ENCODE measurements at regions not wholly inside any gene's neighbourhood (a gene's known extent, or its start where the extent isn't known, plus 50 kb on each side); places are given as distances from the start of the nearest gene placed in this dataset.

- H3K9me3 ChIP-seq (ENCODE audit: control insufficient read depth, insufficient read depth, low read length), result no peaks in the 10 kb centered on the region
- H2BK5ac ChIP-seq (ENCODE audit: low read depth, low read length, poor library complexity, severe bottlenecking), result peak overlapping the region; percentile 95
- no peaks in the 10 kb centered on the region for H3K36me3 ChIP-seq (ENCODE audit: control insufficient read depth, insufficient read depth, low read length)
- peak overlapping the region; percentile 87 for H3K23ac ChIP-seq (ENCODE audit: low read depth, low read length)
- DNase-seq (peak; percentile 70), ATAC-seq (ENCODE audit: low read depth) (peak; percentile 24; the same call in 1 of the 2 replicates)
- no peak overlapping the region for H3K9ac ChIP-seq (ENCODE audit: low read depth, low read length)
- H2AFZ ChIP-seq (replicated peaks; ENCODE audit: low read length, poor library complexity), result peak overlapping the region; percentile 71
- H3K9me1 ChIP-seq (ENCODE audit: insufficient read depth, low read length), result peaks cover 10% of the 10 kb centered on the region
- H3K14ac ChIP-seq (replicated peaks; ENCODE audit: low read depth, low read length), result peak overlapping the region; percentile 91
- peak overlapping the region; percentile 99 for H2BK120ac ChIP-seq (ENCODE audit: low read depth, low read length)
- H3K4me3 ChIP-seq (ENCODE audit: insufficient read depth, low read depth, low read length), result no peak overlapping the region
- peak overlapping the region; percentile 98 for H2BK20ac ChIP-seq (ENCODE audit: low read depth, low read length)
- H4K91ac ChIP-seq (ENCODE audit: insufficient read depth, low read depth, low read length), result peak overlapping the region; percentile 97
- dilution Hi-C loops (cut with HindIII; ENCODE audit: low sequenced_read_pairs, unreplicated experiment), result no loop called here
- no TSS peak for BruUV-seq (replicated peaks)
- H3K56ac ChIP-seq (ENCODE audit: extremely low read depth, insufficient read depth, low read length), result peak overlapping the region; percentile 95; the same call in 1 of the 2 replicates
- intact Hi-C loops (cut with micrococcal nuclease), result loop anchor here (5.0 to 10.0 kb wide), 3 partner anchors 169 to 608 kb away; no protein-coding TSS in a partner anchor
- H3K4ac ChIP-seq (ENCODE audit: low read depth, low read length), result peak overlapping the region; percentile 97
- no peaks in the 10 kb centered on the region for H4K20me1 ChIP-seq (ENCODE audit: insufficient read depth, low read length)
- H3K4me1 ChIP-seq (ENCODE audit: control insufficient read depth, insufficient read depth, low read length), result peaks cover 23% of the 10 kb centered on the region
- in situ Hi-C loops (cut with MboI; ENCODE audit: low sequenced_read_pairs), result no loop called here
- peak overlapping the region; percentile 97 for H4K5ac ChIP-seq (ENCODE audit: low read depth, low read length)
- peak overlapping the region; percentile 97 for H2AK5ac ChIP-seq (ENCODE audit: low read depth, low read length)
- ChIA-PET CTCF (interaction anchor here (0.9 kb wide), 1 partner anchor 224 kb away, joined by 3 read pairs; no protein-coding TSS in a partner anchor), POLR2A (ENCODE audit: unreplicated experiment) (no interaction called here)
- peak overlapping the region; percentile 66 for H3K27ac ChIP-seq (ENCODE audit: insufficient read depth, low read length)
- peak overlapping the region; percentile 89 to 94 for H4K8ac ChIP-seq (ENCODE audit: low read depth in 2 of 2, low read length in 2 of 2)
- H3K4me2 ChIP-seq (ENCODE audit: low read depth, low read length), result peak overlapping the region; percentile 11; the same call in 1 of the 2 replicates
- H3K79me1 ChIP-seq (ENCODE audit: low read depth in 1 of 2, low read length in 2 of 2), result no peaks in the 10 kb centered on the region
- H2BK15ac ChIP-seq (ENCODE audit: low read depth, low read length), result peak overlapping the region; percentile 91
- H3K18ac ChIP-seq (ENCODE audit: low read depth, low read length), result peak overlapping the region; percentile 99
- no peak overlapping the region for H2AK9ac ChIP-seq (replicated peaks; ENCODE audit: low read depth, low read length, poor library complexity)
- no peaks in the 10 kb centered on the region for H3K27me3 ChIP-seq (ENCODE audit: control insufficient read depth, insufficient read depth, low read length)
- 19% methylated on average over 5 of the region's 11 CpGs; no CpG with 5 or more reads in 1 of the 2 experiments for WGBS, 2 experiments (ENCODE audit: extremely low coverage in 2 of 2, insufficient read length in 1 of 2)
- TF ChIP-seq MAFK (IDR thresholded peaks at IDR 0.05; ENCODE audit: low read depth, low read length) (no peak), POLR2A (IDR thresholded peaks at IDR 0.05; ENCODE audit: low read depth, low read length) (no peak), ELK1 (IDR thresholded peaks at IDR 0.05; ENCODE audit: borderline replicate concordance, low read depth, low read length) (no peak), RFX5 (IDR thresholded peaks at IDR 0.05; ENCODE audit: low read depth, low read length) (no peak), SMC3 (IDR thresholded peaks at IDR 0.05; ENCODE audit: low read depth, low read length) (no peak), CTCF (conservative IDR thresholded peaks at IDR 0.05; ENCODE audit: low read depth, low read length) (no peak), CHD1 (IDR thresholded peaks at IDR 0.05; ENCODE audit: low read depth, low read length) (no peak), MXI1 (IDR thresholded peaks at IDR 0.05; ENCODE audit: borderline replicate concordance, low read depth, low read length) (no peak), MAZ (IDR thresholded peaks at IDR 0.05; ENCODE audit: borderline replicate concordance, low read depth, low read length) (no peak), BHLHE40 (IDR thresholded peaks at IDR 0.05; ENCODE audit: low read depth, low read length) (peak; percentile 67), FOS (IDR thresholded peaks at IDR 0.05; ENCODE audit: low read depth, low read length) (no peak), CEBPB (IDR thresholded peaks at IDR 0.05; ENCODE audit: low read depth, low read length) (peak; percentile 86), NFE2L2 (IDR thresholded peaks at IDR 0.05; ENCODE audit: low read depth, low read length) (no peak), RAD21 (IDR thresholded peaks at IDR 0.05; ENCODE audit: low read length) (no peak), RCOR1 (IDR thresholded peaks at IDR 0.05; ENCODE audit: insufficient replicate concordance, low read length) (no peak)
Measured at GRCh38 chr7:46146454-46147255, 225.6 kb upstream of the IGFBP3 start.

Data from IMR-90 (cell line).